HepG2 (cell line): ENCODE measurements at regions not wholly inside any gene's neighbourhood (a gene's known extent, or its start where the extent isn't known, plus 50 kb on each side); places are given as distances from the start of the nearest gene placed in this dataset.

Experiments
- ATAC-seq: fragments of 200-7000 bp; cut with Tn5 transposase; 3 replicates; pipeline ENCODE4 v1.9.1; 2020; ENCODE audit warnings: mild to moderate bottlenecking, moderate library complexity
- BruUV-seq: library from RNA; stranded (reverse); fragments of 400-500 nt; replicated peaks from 2 replicates; lab custom pipeline; 2021; lab: Mats Ljungman, UMichigan
- CTCF ChIA-PET: fragments of 300-600 bp; formaldehyde crosslinking; extraction: SDS; loops from one replicate; lab custom pipeline; 2021; ENCODE audit warnings: low total read pairs, inconsistent platforms, low intra/inter-chr PET ratio; lab: Yijun Ruan, JAX
- POLR2A ChIA-PET: fragments of 350-600 bp; sonication (Branson Sonifier 250); formaldehyde crosslinking; loops from one replicate; lab custom pipeline; 2020; ENCODE audit warnings: antibody characterized with exemption, inconsistent platforms; lab: Yijun Ruan, JAX
- DNase-seq: peaks from one replicate; pipeline ENCODE4 v3.0.0-alpha.2; 2015; ENCODE audit warnings: low spot score
- FAIRE-seq: peaks from 3 replicates; lab custom pipeline; 2011; peaks lifted over from hg19 to GRCh38; lab: Jason Lieb, UNC
- H2AFZ ChIP-seq: one replicate; pipeline ENCODE4 v1.6.1; 2011; ENCODE audit warnings: low read length, inconsistent platforms
- H3K27ac ChIP-seq: fragments of 300-600 bp; 3 replicates; pipeline ENCODE4 v1.8.0; 2011; ENCODE audit warnings: mixed run types, mild to moderate bottlenecking, mixed read lengths, low read length, inconsistent platforms; ENCODE audit not compliant: insufficient read depth; ENCODE audit errors: extremely low read length
- H3K27me3 ChIP-seq, 2 experiments: fragments of 200-600 bp in 1 of 2; 2 replicates in 1 of 2; 3 replicates in 1 of 2; pipeline versions ENCODE4 v1.6.0 to v1.8.0; 2011; ENCODE audit warnings: low read length in 2 of 2, mild to moderate bottlenecking in 2 of 2, moderate library complexity in 2 of 2, inconsistent platforms in 1 of 2; ENCODE audit not compliant: insufficient read depth in 2 of 2, control insufficient read depth in 1 of 2
- H3K36me3 ChIP-seq, 2 experiments: fragments of 200-600 bp in 1 of 2; replicated peaks in 1 of 2; 2 replicates in 1 of 2; 3 replicates in 1 of 2; pipeline versions ENCODE4 v1.5.1 to v1.8.0; 2011; ENCODE audit warnings: low read length in 2 of 2, inconsistent platforms in 1 of 2; ENCODE audit not compliant: insufficient read depth in 2 of 2, control insufficient read depth in 1 of 2
- H3K4me1 ChIP-seq: 2 replicates; pipeline ENCODE4 v1.5.1; 2012; ENCODE audit warnings: low read length, inconsistent platforms; ENCODE audit not compliant: insufficient read depth
- H3K4me2 ChIP-seq: 2 replicates; pipeline ENCODE4 v1.6.0; 2011; ENCODE audit warnings: low read depth, low read length, inconsistent platforms
- H3K4me3 ChIP-seq, 3 experiments: fragments of 200-600 bp in 1 of 3; sonication (generic), shearing (Covaris generic) in 1 of 3; replicated peaks in 1 of 3; 2 replicates each; pipeline ENCODE4 v1.5.1; 2011 to 2016; ENCODE audit warnings: low read length in 3 of 3, inconsistent platforms in 2 of 3, low read depth in 2 of 3, mild to moderate bottlenecking in 2 of 3, control low read depth in 1 of 3, mixed read lengths in 1 of 3; ENCODE audit not compliant: insufficient read depth in 1 of 3
- H3K79me2 ChIP-seq: one replicate; pipeline ENCODE4 v1.6.1; 2011; ENCODE audit warnings: low read length, inconsistent platforms; ENCODE audit not compliant: insufficient read depth
- H3K9ac ChIP-seq: 2 replicates; pipeline ENCODE4 v1.6.0; 2011; ENCODE audit warnings: mild to moderate bottlenecking, low read depth, low read length, inconsistent platforms; ENCODE audit not compliant: insufficient read depth
- H3K9me3 ChIP-seq: 2 replicates; pipeline ENCODE4 v1.5.1; 2012; ENCODE audit warnings: mild to moderate bottlenecking, low read length
- H4K20me1 ChIP-seq: 2 replicates; pipeline ENCODE4 v1.6.0; 2011; ENCODE audit warnings: inconsistent platforms, mild to moderate bottlenecking, low read length, moderate library complexity; ENCODE audit not compliant: insufficient read depth
- CEBPB ChIP-seq: IDR thresholded peaks from 2 replicates; pipeline ENCODE4 v1.6.1; 2011; ENCODE audit warnings: low read depth, low read length, improper control_type of control experiment, borderline replicate concordance
- FUBP1 ChIP-seq: sonication (generic); formaldehyde crosslinking; IDR thresholded peaks from 2 replicates; pipeline ENCODE4 v1.5.1; 2020; ENCODE audit warnings: missing genetic modification reagents, mild to moderate bottlenecking, borderline replicate concordance
- KLF15 ChIP-seq: sonication (generic); formaldehyde crosslinking; IDR thresholded peaks from 2 replicates; pipeline ENCODE4 v1.8.1; 2023; ENCODE audit warnings: borderline replicate concordance, mild to moderate bottlenecking, inconsistent platforms, missing genetic modification reagents, mixed read lengths
- PLRG1 ChIP-seq: fragments of 450-650 bp; conservative IDR thresholded peaks from 2 replicates; pipeline ENCODE4 v1.6.1; 2016
- TARDBP ChIP-seq: sonication (generic); formaldehyde crosslinking; IDR thresholded peaks from 2 replicates; pipeline ENCODE4 v1.8.0; 2022; ENCODE audit warnings: mild to moderate bottlenecking, missing genetic modification reagents
- ZNF432 ChIP-seq: sonication (generic); formaldehyde crosslinking; IDR thresholded peaks from 2 replicates; pipeline ENCODE4 v1.5.0; 2020; ENCODE audit warnings: missing genetic modification reagents, mild to moderate bottlenecking, borderline replicate concordance
- ZNF460 ChIP-seq: sonication (generic); formaldehyde crosslinking; IDR thresholded peaks from 2 replicates; pipeline ENCODE4 v1.5.1; 2020; ENCODE audit warnings: missing genetic modification reagents, mild to moderate bottlenecking, borderline replicate concordance
- ZNF660 ChIP-seq: sonication (generic); formaldehyde crosslinking; IDR thresholded peaks from 2 replicates; pipeline ENCODE4 v1.5.1; 2020; ENCODE audit warnings: mild to moderate bottlenecking, low read depth, missing genetic modification reagents, borderline replicate concordance
- WGBS: methylation state at CpG from one replicate; pipeline ENCODE4 v1.1.6; 2017; ENCODE audit warnings: low lambda C conversion rate; 5-methylcytosine and 5-hydroxymethylcytosine counted together
- in situ Hi-C: cut with HindIII; loops from 2 replicates; pipeline ENCODE4 v1.10.0; 2017; ENCODE audit warnings: low pct_unique_long_range_greater_than_20kb; ENCODE audit not compliant: extremely low pct_ligation_motif_present
- intact Hi-C: fragments of 100-400 bp; cut with micrococcal nuclease; formaldehyde crosslinking; loops from one replicate; pipeline ENCODE4 v1.10.0; 2022; ENCODE audit not compliant: unreplicated experiment
- TF ChIP-seq, protein P1 (sequence below), 2 experiments: IDR thresholded peaks; 2 replicates each; pipeline ENCODE4 v1.6.1; 2011 to 2012; ENCODE audit warnings: low read length in 2 of 2, borderline replicate concordance in 1 of 2, low read depth in 1 of 2, mild to moderate bottlenecking in 1 of 2, moderate library complexity in 1 of 2
- TF ChIP-seq, protein P2 (sequence below): sonication (generic); formaldehyde crosslinking; IDR thresholded peaks from 2 replicates; pipeline ENCODE4 v1.8.1; 2023; ENCODE audit warnings: mild to moderate bottlenecking, missing genetic modification reagents
- TF ChIP-seq, protein P3 (sequence below), 2 experiments: sonication (generic) in 1 of 2; formaldehyde crosslinking in 1 of 2; IDR thresholded peaks; 2 replicates each; pipeline versions ENCODE4 v1.5.1 to v1.6.1; 2011 to 2020; ENCODE audit warnings: borderline replicate concordance in 1 of 2, low read depth in 1 of 2, low read length in 1 of 2, mild to moderate bottlenecking in 1 of 2, missing genetic modification reagents in 1 of 2, moderate library complexity in 1 of 2

GRCh38 chr5:133783481-133783880, 171.1 kb upstream of the FSTL4 start:
- BruUV-seq = no TSS peak
- ATAC-seq = no peak
- 19% methylated on average over 5 of the region's 5 CpGs for WGBS
- H3K4me1 ChIP-seq = no peaks in the 10 kb centered on the region
- H2AFZ ChIP-seq = no peak overlapping the region
- intact Hi-C loops (no loop called here), in situ Hi-C loops (no loop called here)
- ChIA-PET CTCF (no interaction called here), POLR2A (no interaction called here)
- H3K79me2 ChIP-seq = no peaks in the 10 kb centered on the region
- no peak overlapping the region for H3K9ac ChIP-seq
- no peak overlapping the region for H3K4me2 ChIP-seq
- no peaks in the 10 kb centered on the region for H3K36me3 ChIP-seq
- peaks cover 0 to 8% of the 10 kb centered on the region in 2 experiments; a peak in 2 of 5 replicates for H3K27me3 ChIP-seq
- H3K27ac ChIP-seq = no peak overlapping the region
- no peak for DNase-seq
- no peak overlapping the region for H3K4me3 ChIP-seq
- no peaks in the 10 kb centered on the region for H3K9me3 ChIP-seq
- no peak for FAIRE-seq
- H4K20me1 ChIP-seq = no peaks in the 10 kb centered on the region
- no peak for TF ChIP-seq ZNF460
- no peak for TF ChIP-seq KLF15 (CRISPR knock-in tag)
- TF ChIP-seq CEBPB = no peak
- no peak for TF ChIP-seq FUBP1 (CRISPR knock-in tag)
- TF ChIP-seq PLRG1 = no peak
- no peak for TF ChIP-seq ZNF660 (CRISPR knock-in tag)
- TF ChIP-seq, protein P1, sequence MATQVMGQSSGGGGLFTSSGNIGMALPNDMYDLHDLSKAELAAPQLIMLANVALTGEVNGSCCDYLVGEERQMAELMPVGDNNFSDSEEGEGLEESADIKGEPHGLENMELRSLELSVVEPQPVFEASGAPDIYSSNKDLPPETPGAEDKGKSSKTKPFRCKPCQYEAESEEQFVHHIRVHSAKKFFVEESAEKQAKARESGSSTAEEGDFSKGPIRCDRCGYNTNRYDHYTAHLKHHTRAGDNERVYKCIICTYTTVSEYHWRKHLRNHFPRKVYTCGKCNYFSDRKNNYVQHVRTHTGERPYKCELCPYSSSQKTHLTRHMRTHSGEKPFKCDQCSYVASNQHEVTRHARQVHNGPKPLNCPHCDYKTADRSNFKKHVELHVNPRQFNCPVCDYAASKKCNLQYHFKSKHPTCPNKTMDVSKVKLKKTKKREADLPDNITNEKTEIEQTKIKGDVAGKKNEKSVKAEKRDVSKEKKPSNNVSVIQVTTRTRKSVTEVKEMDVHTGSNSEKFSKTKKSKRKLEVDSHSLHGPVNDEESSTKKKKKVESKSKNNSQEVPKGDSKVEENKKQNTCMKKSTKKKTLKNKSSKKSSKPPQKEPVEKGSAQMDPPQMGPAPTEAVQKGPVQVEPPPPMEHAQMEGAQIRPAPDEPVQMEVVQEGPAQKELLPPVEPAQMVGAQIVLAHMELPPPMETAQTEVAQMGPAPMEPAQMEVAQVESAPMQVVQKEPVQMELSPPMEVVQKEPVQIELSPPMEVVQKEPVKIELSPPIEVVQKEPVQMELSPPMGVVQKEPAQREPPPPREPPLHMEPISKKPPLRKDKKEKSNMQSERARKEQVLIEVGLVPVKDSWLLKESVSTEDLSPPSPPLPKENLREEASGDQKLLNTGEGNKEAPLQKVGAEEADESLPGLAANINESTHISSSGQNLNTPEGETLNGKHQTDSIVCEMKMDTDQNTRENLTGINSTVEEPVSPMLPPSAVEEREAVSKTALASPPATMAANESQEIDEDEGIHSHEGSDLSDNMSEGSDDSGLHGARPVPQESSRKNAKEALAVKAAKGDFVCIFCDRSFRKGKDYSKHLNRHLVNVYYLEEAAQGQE (IDR thresholded peaks at IDR 0.05; ENCODE audit: borderline replicate concordance in 1 of 2, low read depth in 1 of 2, low read length in 2 of 2) = no peak
- no peak for TF ChIP-seq TARDBP
- no peak for TF ChIP-seq ZNF432
- TF ChIP-seq, protein P2, sequence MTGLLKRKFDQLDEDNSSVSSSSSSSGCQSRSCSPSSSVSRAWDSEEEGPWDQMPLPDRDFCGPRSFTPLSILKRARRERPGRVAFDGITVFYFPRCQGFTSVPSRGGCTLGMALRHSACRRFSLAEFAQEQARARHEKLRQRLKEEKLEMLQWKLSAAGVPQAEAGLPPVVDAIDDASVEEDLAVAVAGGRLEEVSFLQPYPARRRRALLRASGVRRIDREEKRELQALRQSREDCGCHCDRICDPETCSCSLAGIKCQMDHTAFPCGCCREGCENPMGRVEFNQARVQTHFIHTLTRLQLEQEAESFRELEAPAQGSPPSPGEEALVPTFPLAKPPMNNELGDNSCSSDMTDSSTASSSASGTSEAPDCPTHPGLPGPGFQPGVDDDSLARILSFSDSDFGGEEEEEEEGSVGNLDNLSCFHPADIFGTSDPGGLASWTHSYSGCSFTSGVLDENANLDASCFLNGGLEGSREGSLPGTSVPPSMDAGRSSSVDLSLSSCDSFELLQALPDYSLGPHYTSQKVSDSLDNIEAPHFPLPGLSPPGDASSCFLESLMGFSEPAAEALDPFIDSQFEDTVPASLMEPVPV (CRISPR knock-in tag) = no peak
- TF ChIP-seq, protein P3, sequence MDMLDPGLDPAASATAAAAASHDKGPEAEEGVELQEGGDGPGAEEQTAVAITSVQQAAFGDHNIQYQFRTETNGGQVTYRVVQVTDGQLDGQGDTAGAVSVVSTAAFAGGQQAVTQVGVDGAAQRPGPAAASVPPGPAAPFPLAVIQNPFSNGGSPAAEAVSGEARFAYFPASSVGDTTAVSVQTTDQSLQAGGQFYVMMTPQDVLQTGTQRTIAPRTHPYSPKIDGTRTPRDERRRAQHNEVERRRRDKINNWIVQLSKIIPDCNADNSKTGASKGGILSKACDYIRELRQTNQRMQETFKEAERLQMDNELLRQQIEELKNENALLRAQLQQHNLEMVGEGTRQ (IDR thresholded peaks at IDR 0.05; ENCODE audit: low read depth, low read length) = no peak
- TF ChIP-seq, protein P3 (CRISPR knock-in tag; IDR thresholded peaks at IDR 0.05; ENCODE audit: borderline replicate concordance) = no peak
